MM.1S (cell line): ENCODE measurements at regions not wholly inside any gene's neighbourhood (a gene's known extent, or its start where the extent isn't known, plus 50 kb on each side); places are given as distances from the start of the nearest gene placed in this dataset.
A peak's percentile ranks its signal among the peaks of the same experiment; 100 is the strongest.

ENCODE experiments used
- DNase-seq: peaks from one replicate; pipeline ENCODE4 v3.0.0-alpha.2; 2015
- H2AFZ ChIP-seq: fragments of 300-600 bp; sonication (generic); 2 replicates; pipeline ENCODE4 v1.6.0; 2016; ENCODE audit warnings: antibody characterized with exemption, low read length
- H3F3A ChIP-seq: fragments of 300-600 bp; sonication (generic); 2 replicates; pipeline ENCODE4 v1.6.1; 2016; ENCODE audit warnings: mild to moderate bottlenecking, antibody characterized with exemption, low read length, moderate library complexity, mixed read lengths; ENCODE audit not compliant: insufficient read depth
- H3K27ac ChIP-seq: fragments of 300-600 bp; sonication (generic); 2 replicates; pipeline ENCODE4 v1.5.1; 2016; ENCODE audit warnings: mild to moderate bottlenecking, low read length
- H3K27me3 ChIP-seq: fragments of 300-600 bp; sonication (generic); replicated peaks from 2 replicates; pipeline ENCODE4 v1.6.0; 2016; ENCODE audit warnings: low read length; ENCODE audit not compliant: insufficient read depth
- H3K36me3 ChIP-seq: fragments of 300-600 bp; sonication (generic); replicated peaks from 2 replicates; pipeline ENCODE4 v1.6.1; 2016; ENCODE audit warnings: mild to moderate bottlenecking, low read length, mixed read lengths; ENCODE audit not compliant: insufficient read depth
- H3K4me1 ChIP-seq: fragments of 300-600 bp; sonication (generic); 2 replicates; pipeline ENCODE4 v1.6.1; 2016; ENCODE audit warnings: low read length, mixed read lengths
- H3K4me2 ChIP-seq: fragments of 300-600 bp; sonication (generic); 2 replicates; pipeline ENCODE4 v1.6.0; 2016; ENCODE audit warnings: low read depth, low read length
- H3K4me3 ChIP-seq: fragments of 300-600 bp; sonication (generic); 2 replicates; pipeline ENCODE4 v1.5.1; 2016; ENCODE audit warnings: low read length, mixed read lengths
- H3K79me2 ChIP-seq: fragments of 300-600 bp; sonication (generic); 2 replicates; pipeline ENCODE4 v1.6.1; 2016; ENCODE audit warnings: mixed run types, low read length, mixed read lengths
- H3K9ac ChIP-seq: fragments of 300-600 bp; sonication (generic); 2 replicates; pipeline ENCODE4 v1.6.1; 2016; ENCODE audit warnings: low read length, mixed read lengths
- H3K9me2 ChIP-seq: fragments of 300-600 bp; sonication (generic); replicated peaks from 2 replicates; pipeline ENCODE4 v1.6.1; 2016; ENCODE audit warnings: mild to moderate bottlenecking, low read length, mixed read lengths; ENCODE audit not compliant: insufficient read depth
- H3K9me3 ChIP-seq: fragments of 300-600 bp; sonication (generic); replicated peaks from 2 replicates; pipeline ENCODE4 v1.6.1; 2016; ENCODE audit warnings: mild to moderate bottlenecking, low read length, mixed read lengths; ENCODE audit not compliant: insufficient read depth
- H4K20me1 ChIP-seq: fragments of 300-600 bp; sonication (generic); 2 replicates; pipeline ENCODE4 v1.6.1; 2016; ENCODE audit warnings: mild to moderate bottlenecking, low read length, moderate library complexity, mixed read lengths; ENCODE audit not compliant: insufficient read depth
- CTCF ChIP-seq: fragments of 300-600 bp; sonication (generic); IDR thresholded peaks from 2 replicates; pipeline ENCODE4 v1.5.1; 2016; ENCODE audit warnings: antibody characterized with exemption, low read length, mixed read lengths
- EZH2 ChIP-seq: fragments of 300-600 bp; sonication (generic); optimal IDR thresholded peaks from 2 replicates; pipeline ENCODE3; 2017; ENCODE audit warnings: low read depth, mild to moderate bottlenecking, antibody characterized with exemption, low read length, mixed read lengths
- EZH2phosphoT487 ChIP-seq: fragments of 300-600 bp; sonication (generic); IDR thresholded peaks from 2 replicates; pipeline ENCODE4 v1.6.1; 2018; ENCODE audit warnings: antibody characterized with exemption, low read length

GRCh38 chr20:20827992-20828597 lies 115.7 kb upstream of the RALGAPA2 start:
- Histone ChIP-seq H2AFZ (no peak overlapping the region), H3K79me2 (no peaks in the 10 kb centered on the region), H3K9ac (no peak overlapping the region), H3K4me2 (no peak overlapping the region), H3K27ac (no peak overlapping the region), H3K4me3 (no peak overlapping the region), H3K9me2 (no peaks in the 10 kb centered on the region), H3K9me3 (no peaks in the 10 kb centered on the region), H3K36me3 (no peaks in the 10 kb centered on the region), H3K4me1 (no peaks in the 10 kb centered on the region), H4K20me1 (no peaks in the 10 kb centered on the region), H3K27me3 (no peaks in the 10 kb centered on the region), H3F3A (no peaks in the 10 kb centered on the region)
- no peak for DNase-seq
- TF ChIP-seq EZH2phosphoT487 (no peak), CTCF (no peak), EZH2 (no peak)

DNA sequence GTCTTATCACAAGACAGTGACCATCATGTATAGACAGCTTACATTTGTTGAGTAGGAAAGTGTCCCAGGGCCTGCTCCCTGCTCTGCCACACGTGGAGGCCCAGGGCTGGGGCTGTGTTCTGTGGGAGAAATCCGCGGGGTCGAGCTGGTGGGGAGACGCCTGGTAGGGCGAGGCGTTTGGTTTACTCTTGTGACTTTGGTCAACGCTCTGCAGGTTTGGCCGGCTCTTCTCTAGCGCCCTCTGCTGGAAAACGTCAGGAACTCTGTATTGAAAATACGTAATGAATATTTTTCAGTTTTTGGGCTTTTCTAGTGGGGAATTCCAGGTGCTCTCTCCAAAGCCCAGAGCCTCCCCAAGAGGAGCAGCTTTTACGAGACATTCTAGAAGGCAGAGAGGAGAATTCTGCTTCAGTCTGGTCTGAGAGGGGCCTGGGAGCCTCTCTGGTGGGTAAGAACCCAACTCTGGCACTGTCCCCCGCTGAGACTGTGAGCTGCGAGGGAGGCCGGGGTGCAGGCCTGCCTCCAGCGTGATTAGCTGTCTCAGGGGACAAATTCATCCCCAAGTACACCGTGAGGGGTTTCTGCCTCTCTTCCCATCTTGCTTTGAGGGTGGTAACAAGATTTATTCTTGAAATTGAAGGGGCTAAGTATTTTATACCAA lies 112.6 kb upstream of the RALGAPA2 start:
- Histone ChIP-seq H3K27ac (no peak overlapping the region), H3K36me3 (no peaks in the 10 kb centered on the region), H3K4me3 (no peak overlapping the region), H3K9ac (no peak overlapping the region), H3K4me2 (peak overlapping the region; percentile 30; the same call in 1 of the 2 replicates), H3K9me2 (no peaks in the 10 kb centered on the region), H3F3A (no peaks in the 10 kb centered on the region), H3K27me3 (no peaks in the 10 kb centered on the region), H4K20me1 (no peaks in the 10 kb centered on the region), H2AFZ (peak overlapping the region; percentile 13), H3K4me1 (no peaks in the 10 kb centered on the region), H3K9me3 (no peaks in the 10 kb centered on the region), H3K79me2 (no peaks in the 10 kb centered on the region)
- TF ChIP-seq CTCF (peak; percentile 76), EZH2phosphoT487 (no peak)
- DNase-seq = peak; percentile 57

GRCh38 chr20:20823476-20823881 lies 111.0 kb upstream of the RALGAPA2 start:
- no peaks in the 10 kb centered on the region for H3K4me1 ChIP-seq
- TF ChIP-seq EZH2 (no peak), EZH2phosphoT487 (no peak), CTCF (no peak)
- H3K27me3 ChIP-seq = no peaks in the 10 kb centered on the region
- H3K9ac ChIP-seq = no peak overlapping the region
- no peak overlapping the region for H2AFZ ChIP-seq
- H3K4me3 ChIP-seq = no peak overlapping the region
- H3K27ac ChIP-seq = no peak overlapping the region
- DNase-seq = no peak
- H4K20me1 ChIP-seq = no peaks in the 10 kb centered on the region
- H3F3A ChIP-seq = no peaks in the 10 kb centered on the region
- no peaks in the 10 kb centered on the region for H3K9me2 ChIP-seq
- H3K9me3 ChIP-seq = no peaks in the 10 kb centered on the region
- no peak overlapping the region for H3K4me2 ChIP-seq
- H3K36me3 ChIP-seq = no peaks in the 10 kb centered on the region
- H3K79me2 ChIP-seq = no peaks in the 10 kb centered on the region
